ENCODE measurements at regions not wholly inside any gene's neighbourhood (a gene's known extent, or its start where the extent isn't known, plus 50 kb on each side); places are given as distances from the start of the nearest gene placed in this dataset.
"Not testable (repeated sequence)": the region's sequence is repeated elsewhere in the genome, so short reads cannot be mapped to it uniquely, and the experiment has no call there.

DNA sequence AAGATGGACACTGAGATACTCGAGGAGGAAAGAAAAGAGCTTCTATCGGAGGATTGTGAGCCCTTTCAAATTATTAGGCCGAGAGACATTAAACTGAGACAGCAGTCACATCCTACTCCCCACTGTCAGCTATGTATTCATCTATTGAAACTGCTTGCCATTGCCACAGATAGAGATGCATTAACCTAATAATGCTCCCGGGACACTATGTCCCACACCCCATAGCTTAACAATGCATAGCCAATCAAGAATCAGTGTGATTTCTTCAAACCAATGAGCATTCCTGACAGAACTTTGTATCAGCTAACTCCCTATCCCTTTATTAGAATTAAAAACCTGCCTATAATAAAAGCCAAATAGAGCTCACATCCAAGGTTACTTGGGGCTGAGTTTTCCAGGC, 118.1 kb upstream of the NEIL3 start:
- H3K4me3 Mint-ChIP-seq: no peak overlapping the region
- DNase-seq: no peak
- no peaks in the 10 kb centered on the region for H3K36me3 ChIP-seq (replicated peaks in 1 of 2; ENCODE audit: control insufficient read depth in 1 of 2, insufficient read depth in 2 of 2, low read length in 2 of 2)
- H3K36me3 Mint-ChIP-seq: no peaks in the 10 kb centered on the region
- no peak overlapping the region for H3K27ac ChIP-seq (ENCODE audit: low read depth in 1 of 2, low read length in 2 of 2)
- H3K27me3 Mint-ChIP-seq (ENCODE audit: low read depth in 3 of 3): no peaks in the 10 kb centered on the region
- no peak overlapping the region for H3K4me3 ChIP-seq (replicated peaks in 1 of 3; ENCODE audit: low read depth in 2 of 3, low read length in 3 of 3)
- no peaks in the 10 kb centered on the region for H3K4me1 ChIP-seq (ENCODE audit: control insufficient read depth in 1 of 2, insufficient read depth in 2 of 2, low read length in 2 of 2)
- H3K27me3 ChIP-seq (ENCODE audit: control insufficient read depth in 2 of 2, insufficient read depth in 2 of 2, low read length in 2 of 2): no peaks in the 10 kb centered on the region
- no peaks in the 10 kb centered on the region for H3K4me1 Mint-ChIP-seq
- H2AFZ ChIP-seq (ENCODE audit: insufficient read depth, low read depth, low read length, poor library complexity, severe bottlenecking): no peak overlapping the region
- peaks cover 0 to 12% (median 4%) of the 10 kb centered on the region in 7 donors for H3K9me3 Mint-ChIP-seq
- H3K79me2 ChIP-seq (ENCODE audit: insufficient read depth, low read length): no peaks in the 10 kb centered on the region
- TF ChIP-seq, protein P1, sequence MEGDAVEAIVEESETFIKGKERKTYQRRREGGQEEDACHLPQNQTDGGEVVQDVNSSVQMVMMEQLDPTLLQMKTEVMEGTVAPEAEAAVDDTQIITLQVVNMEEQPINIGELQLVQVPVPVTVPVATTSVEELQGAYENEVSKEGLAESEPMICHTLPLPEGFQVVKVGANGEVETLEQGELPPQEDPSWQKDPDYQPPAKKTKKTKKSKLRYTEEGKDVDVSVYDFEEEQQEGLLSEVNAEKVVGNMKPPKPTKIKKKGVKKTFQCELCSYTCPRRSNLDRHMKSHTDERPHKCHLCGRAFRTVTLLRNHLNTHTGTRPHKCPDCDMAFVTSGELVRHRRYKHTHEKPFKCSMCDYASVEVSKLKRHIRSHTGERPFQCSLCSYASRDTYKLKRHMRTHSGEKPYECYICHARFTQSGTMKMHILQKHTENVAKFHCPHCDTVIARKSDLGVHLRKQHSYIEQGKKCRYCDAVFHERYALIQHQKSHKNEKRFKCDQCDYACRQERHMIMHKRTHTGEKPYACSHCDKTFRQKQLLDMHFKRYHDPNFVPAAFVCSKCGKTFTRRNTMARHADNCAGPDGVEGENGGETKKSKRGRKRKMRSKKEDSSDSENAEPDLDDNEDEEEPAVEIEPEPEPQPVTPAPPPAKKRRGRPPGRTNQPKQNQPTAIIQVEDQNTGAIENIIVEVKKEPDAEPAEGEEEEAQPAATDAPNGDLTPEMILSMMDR (IDR thresholded peaks at IDR 0.05): no peak
- H3K27ac Mint-ChIP-seq: no peak overlapping the region
- H3K4me2 ChIP-seq (replicated peaks; ENCODE audit: extremely low read depth, low read length, poor library complexity, severe bottlenecking): no peak overlapping the region
- no peaks in the 10 kb centered on the region for H4K20me1 ChIP-seq (ENCODE audit: insufficient read depth, low read length)
- intact Hi-C loops (cut with micrococcal nuclease): no loop called here
- 45% methylated on average over 2 of the region's 4 CpGs for WGBS (ENCODE audit: insufficient coverage)
- peaks cover 0 to 5% of the 10 kb centered on the region in 2 donors for H3K9me3 ChIP-seq (replicated peaks in 1 of 2; ENCODE audit: control insufficient read depth in 1 of 2, insufficient read depth in 1 of 2, low read length in 2 of 2)
- H3K9ac ChIP-seq (ENCODE audit: insufficient read depth, low read length, poor library complexity, severe bottlenecking): no peak overlapping the region

DNA sequence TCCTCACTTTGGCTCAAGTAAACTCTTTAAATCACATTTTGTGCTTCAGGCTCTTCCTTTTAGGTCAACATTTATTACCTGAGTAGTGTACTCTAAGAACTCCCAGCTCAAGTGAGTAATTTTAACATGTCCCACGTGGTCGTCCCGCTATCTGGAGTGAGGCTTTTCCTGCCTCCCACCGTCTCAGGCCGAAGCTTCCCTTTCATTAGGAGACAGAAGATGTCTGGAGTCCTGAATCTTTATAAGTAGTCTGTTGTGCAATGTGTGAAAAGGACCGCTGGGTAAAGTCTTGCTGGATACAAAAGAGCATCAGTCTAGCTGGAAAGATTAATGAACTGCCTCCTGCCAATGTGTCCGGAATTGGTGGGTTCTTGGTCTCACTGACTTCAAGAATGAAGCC, 117.7 kb upstream of the NEIL3 start:
- H3K4me3 ChIP-seq (replicated peaks in 1 of 3; ENCODE audit: low read depth in 2 of 3, low read length in 3 of 3): no peak overlapping the region
- no peaks in the 10 kb centered on the region for H3K27me3 ChIP-seq (ENCODE audit: control insufficient read depth in 2 of 2, insufficient read depth in 2 of 2, low read length in 2 of 2)
- H3K79me2 ChIP-seq (ENCODE audit: insufficient read depth, low read length): no peaks in the 10 kb centered on the region
- WGBS (ENCODE audit: insufficient coverage): 93% methylated on average over 2 of the region's 7 CpGs
- no peak overlapping the region for H3K4me2 ChIP-seq (replicated peaks; ENCODE audit: extremely low read depth, low read length, poor library complexity, severe bottlenecking)
- intact Hi-C loops (cut with micrococcal nuclease): no loop called here
- peaks cover 0 to 5% of the 10 kb centered on the region in 2 donors for H3K9me3 ChIP-seq (replicated peaks in 1 of 2; ENCODE audit: control insufficient read depth in 1 of 2, insufficient read depth in 1 of 2, low read length in 2 of 2)
- TF ChIP-seq, protein P1 (IDR thresholded peaks at IDR 0.05): no peak
- no peaks in the 10 kb centered on the region for H3K36me3 ChIP-seq (replicated peaks in 1 of 2; ENCODE audit: control insufficient read depth in 1 of 2, insufficient read depth in 2 of 2, low read length in 2 of 2)
- H3K27ac ChIP-seq (ENCODE audit: low read depth in 1 of 2, low read length in 2 of 2): no peak overlapping the region
- no peak for DNase-seq
- Mint-ChIP-seq H3K36me3 (no peaks in the 10 kb centered on the region), H3K27ac (no peak overlapping the region), H3K27me3 (ENCODE audit: low read depth in 3 of 3) (no peaks in the 10 kb centered on the region), H3K9me3 (peaks cover 3 to 12% (median 4%) of the 10 kb centered on the region in 7 donors), H3K4me1 (no peaks in the 10 kb centered on the region), H3K4me3 (no peak overlapping the region)
- no peak overlapping the region for H2AFZ ChIP-seq (ENCODE audit: insufficient read depth, low read depth, low read length, poor library complexity, severe bottlenecking)
- no peaks in the 10 kb centered on the region for H3K4me1 ChIP-seq (ENCODE audit: control insufficient read depth in 1 of 2, insufficient read depth in 2 of 2, low read length in 2 of 2)
- H4K20me1 ChIP-seq (ENCODE audit: insufficient read depth, low read length): no peaks in the 10 kb centered on the region
- H3K9ac ChIP-seq (ENCODE audit: insufficient read depth, low read length, poor library complexity, severe bottlenecking): no peak overlapping the region

DNA sequence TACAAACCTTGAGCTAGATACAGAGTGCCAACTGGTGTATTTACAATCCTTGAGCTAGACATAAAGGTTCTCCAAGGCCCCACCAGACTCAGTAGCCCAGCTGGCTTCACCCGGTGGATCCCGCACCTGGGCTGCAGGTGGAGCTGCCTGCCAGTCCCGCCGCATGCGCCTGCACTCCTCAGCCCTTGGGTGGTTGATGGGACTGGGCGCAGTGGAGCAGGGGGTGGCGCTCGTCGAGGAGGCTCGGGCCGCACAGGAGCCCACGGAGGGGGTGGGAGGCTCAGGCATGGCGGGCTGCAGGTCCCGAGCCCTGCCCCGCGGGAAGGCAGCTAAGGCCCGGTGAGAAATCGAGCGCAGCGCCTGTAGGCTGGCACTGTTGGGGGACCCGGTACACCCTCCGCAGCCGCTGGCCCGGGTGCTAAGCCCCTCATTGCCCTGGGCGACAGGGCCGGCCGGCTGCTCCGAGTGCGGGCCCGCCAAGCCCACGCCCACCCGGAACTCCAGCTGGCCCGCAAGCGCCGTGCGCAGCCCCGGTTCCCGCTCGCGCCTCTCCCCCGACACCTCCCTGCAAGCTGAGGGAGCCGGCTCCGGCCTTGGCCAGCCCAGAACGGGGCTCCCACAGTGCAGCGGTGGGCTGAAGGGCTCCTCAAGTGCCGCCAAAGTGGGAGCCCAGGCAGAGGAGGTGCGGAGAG, 116.5 kb upstream of the NEIL3 start:
- H3K79me2 ChIP-seq (ENCODE audit: insufficient read depth, low read length); H3K27me3 ChIP-seq (ENCODE audit: control insufficient read depth in 2 of 2, insufficient read depth in 2 of 2, low read length in 2 of 2); H3K4me1 Mint-ChIP-seq; H3K9me3 ChIP-seq (replicated peaks in 1 of 2; ENCODE audit: control insufficient read depth in 1 of 2, insufficient read depth in 1 of 2, low read length in 2 of 2); H3K27ac Mint-ChIP-seq; H3K27me3 Mint-ChIP-seq (ENCODE audit: low read depth in 3 of 3); H3K27ac ChIP-seq (ENCODE audit: low read depth in 1 of 2, low read length in 2 of 2); H4K20me1 ChIP-seq (ENCODE audit: insufficient read depth, low read length); H3K4me1 ChIP-seq (ENCODE audit: control insufficient read depth in 1 of 2, insufficient read depth in 2 of 2, low read length in 2 of 2); H3K9ac ChIP-seq (ENCODE audit: insufficient read depth, low read length, poor library complexity, severe bottlenecking); H3K4me3 ChIP-seq (replicated peaks in 1 of 3; ENCODE audit: low read depth in 2 of 3, low read length in 3 of 3); H3K36me3 ChIP-seq (replicated peaks in 1 of 2; ENCODE audit: control insufficient read depth in 1 of 2, insufficient read depth in 2 of 2, low read length in 2 of 2); H3K4me2 ChIP-seq (replicated peaks; ENCODE audit: extremely low read depth, low read length, poor library complexity, severe bottlenecking); H3K4me3 Mint-ChIP-seq; H3K36me3 Mint-ChIP-seq; DNase-seq; H2AFZ ChIP-seq (ENCODE audit: insufficient read depth, low read depth, low read length, poor library complexity, severe bottlenecking); intact Hi-C loops (cut with micrococcal nuclease): not testable (repeated sequence)
- WGBS (ENCODE audit: insufficient coverage): 93% methylated on average over 14 of the region's 47 CpGs
- peaks cover 3 to 12% (median 4%) of the 10 kb centered on the region in 7 donors for H3K9me3 Mint-ChIP-seq

All from CD14-positive monocyte (primary cell).